ENCODE measurements at regions not wholly inside any gene's neighbourhood (a gene's known extent, or its start where the extent isn't known, plus 50 kb on each side); places are given as distances from the start of the nearest gene placed in this dataset.
"Not testable (repeated sequence)": the region's sequence is repeated elsewhere in the genome, so short reads cannot be mapped to it uniquely, and the experiment has no call there.

DNA sequence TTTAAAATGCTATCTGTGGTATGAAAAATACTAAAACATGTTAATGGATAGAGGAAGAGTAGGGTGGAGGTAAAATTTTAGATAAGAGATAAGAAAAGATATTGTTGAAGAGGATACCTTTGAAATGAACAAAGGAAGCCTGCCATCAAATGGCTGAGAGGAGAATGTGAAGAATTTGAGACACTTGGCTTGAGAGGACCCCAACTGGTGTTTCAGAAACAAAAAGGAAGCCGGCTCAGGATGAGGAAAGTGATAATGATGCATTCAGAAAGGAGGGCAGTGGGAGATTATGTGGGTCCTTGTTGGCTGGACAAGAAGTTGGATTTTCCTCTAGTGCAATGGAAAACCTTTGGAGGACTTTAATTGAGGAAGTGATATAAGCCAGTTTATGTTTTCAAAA, 264.4 kb downstream of the DUSP6 start:
- no peak for DNase-seq

DNA sequence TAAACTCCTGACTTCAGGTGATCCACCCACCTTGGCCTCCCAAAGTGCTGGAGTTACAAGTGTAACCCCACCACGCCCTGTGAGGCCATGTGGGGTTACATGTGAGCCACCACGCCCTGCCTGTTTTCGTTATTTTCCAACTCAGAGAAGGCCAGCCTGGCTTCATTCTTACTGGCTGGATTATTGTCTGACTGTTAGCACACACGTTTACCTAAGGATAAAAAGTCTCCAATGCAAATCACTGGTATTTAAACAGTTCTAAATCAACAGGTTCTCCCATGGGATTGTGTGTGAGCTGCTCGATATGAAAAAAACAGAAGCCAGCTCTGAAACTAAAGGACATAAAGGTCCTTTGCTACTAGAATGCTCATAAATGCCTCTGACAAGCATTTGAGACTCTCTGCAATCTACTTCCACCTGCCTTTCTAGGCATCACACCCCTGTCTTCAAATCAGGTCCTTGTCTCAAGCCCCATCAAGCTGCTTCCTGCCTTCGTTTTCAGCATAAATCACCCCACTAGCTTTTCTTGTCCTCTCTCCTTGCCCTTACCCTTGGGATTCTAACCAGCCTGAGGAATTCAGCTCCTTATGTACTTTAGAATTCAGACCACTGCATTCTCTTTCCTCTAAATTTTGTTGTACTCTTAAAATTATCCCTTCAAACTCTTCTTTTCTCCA, 265.0 kb downstream of the DUSP6 start:
- no peak for DNase-seq

DNA sequence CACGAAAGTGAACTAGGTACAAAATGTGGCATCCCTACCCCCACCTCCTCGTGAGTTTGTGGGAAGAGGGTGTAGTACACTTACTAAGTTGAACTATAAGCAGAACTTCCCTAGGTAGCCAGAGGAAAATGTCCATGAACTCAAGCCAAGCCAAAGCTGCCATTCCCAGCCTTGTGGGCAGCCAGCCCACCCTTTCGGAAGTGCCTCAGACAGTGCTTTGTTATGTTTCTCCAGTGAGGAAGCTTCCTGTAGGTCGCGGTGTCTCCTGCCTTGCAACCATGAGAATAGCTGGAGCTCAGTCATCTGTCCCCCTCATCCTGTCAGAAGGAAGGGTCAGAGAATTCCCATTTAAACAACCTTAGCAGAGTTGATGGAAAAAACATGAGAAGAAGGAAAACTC, 266.9 kb downstream of the DUSP6 start:
- DNase-seq = no peak

DNA sequence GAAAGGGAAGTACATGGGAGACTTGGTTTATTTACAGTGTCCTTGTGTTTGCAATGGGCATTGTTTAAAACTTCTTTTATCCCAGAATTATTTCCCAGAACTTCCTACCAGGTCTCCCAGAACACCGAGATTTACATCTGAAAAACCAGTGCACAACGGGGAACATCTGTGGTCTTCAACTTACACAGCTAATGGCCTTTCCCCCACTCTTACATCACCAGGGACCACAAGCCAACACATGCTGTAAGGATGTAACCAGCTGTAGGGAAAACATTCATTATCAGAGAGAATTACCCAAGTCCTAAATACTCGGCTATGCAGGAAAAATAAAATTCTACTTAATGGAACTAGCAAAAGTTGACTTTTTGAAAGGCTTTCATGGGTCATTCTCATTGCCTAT, 267.6 kb downstream of the DUSP6 start:
- no peak for DNase-seq

DNA sequence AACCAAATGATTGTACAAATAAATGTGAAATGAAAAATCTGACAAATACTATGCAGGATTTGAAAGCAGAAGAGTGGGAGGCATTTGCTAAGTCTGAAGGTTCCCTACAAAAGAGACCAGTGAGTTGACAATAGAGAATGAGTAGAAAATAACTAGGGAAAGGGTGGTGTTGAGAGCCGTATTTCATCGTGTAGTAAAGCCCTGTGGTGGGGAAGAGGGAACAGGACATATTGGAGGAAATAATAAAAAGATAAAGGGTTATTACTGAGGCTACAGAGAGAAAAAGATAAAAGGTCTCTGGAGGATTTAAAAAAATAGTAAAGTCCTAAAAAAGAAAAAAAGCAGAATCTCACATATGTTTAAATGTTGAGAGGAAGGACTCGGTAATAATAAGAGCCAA, 268.8 kb downstream of the DUSP6 start:
- DNase-seq = no peak

DNA sequence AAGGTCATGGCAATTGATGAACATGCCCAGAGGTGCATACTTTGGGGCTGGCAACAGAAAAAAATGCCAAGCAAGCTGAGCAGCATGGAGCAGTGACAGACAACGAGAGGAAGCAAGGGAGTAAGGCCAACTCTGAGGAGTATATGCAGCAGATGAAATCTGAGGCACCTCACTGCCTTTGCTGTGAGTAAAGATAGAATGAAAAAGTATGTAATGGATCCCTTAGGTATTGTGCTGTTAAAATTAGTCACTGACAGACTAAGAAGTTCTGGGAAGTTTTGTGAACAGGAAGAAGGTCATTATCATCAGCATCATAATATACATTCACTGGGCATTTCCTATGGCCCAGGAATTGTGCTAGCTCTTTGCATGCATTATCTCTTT, 269.9 kb downstream of the DUSP6 start:
- no peak for DNase-seq

DNA sequence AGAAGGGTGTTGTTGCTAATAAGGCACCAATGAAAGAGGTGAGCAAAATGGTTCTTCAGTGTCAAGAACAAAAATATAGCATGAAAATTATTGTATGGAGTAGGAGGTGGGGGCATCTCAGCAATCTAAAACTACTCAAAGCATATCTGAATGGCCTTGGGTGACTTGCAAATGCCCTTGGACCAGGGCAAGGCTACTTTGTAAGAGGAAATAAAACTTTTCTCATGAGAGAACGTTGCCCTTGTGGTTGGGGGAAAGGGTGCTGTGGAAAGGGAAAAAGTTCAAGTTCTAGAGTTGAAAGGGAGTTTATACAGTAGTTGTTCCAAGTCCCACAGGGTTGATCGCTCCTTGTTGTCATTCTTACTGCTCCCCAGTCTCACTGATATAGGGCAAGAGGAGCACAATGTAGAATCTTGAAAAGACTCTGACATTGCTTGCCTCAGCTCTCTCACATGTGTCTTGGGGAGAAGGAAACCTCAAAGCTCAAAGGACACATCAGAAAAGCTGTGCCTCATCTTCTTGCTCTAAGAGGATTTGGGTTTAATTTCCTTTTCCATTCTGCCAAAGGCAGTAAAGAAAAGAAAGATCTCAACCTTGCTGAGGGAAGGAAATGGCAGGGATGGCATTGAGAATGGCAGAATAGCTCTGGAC, 270.5 kb downstream of the DUSP6 start:
- no peak for DNase-seq

DNA sequence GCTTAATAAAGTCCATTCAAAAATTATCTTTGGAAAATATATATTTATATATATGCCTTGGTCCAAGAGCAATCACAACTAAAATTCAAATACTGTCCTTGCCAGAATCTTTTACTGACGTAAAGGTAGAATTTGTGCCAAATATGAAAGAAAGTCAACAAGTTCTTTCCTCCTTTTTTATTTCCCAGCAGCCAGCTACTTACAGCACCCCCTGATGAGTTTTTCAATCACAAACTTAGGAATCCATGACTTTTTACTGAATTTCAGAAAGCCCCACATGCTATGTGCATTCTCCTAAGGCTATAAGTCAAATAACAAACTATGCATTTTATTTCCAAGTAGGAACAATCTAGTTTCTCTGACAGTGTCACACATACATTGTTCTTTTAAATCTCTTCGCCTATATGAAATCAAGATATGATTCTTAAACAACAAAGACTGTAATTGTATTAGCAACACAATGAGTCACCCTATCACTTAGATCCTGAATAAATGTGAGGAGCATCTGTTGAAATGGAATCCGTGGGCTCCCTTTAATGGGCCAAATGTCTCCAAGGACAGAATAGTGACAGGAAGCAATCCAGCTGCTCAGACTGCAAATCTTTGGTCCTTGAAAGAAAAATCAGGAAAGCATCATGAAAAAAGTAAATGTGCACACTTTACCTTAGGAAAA, 271.4 kb downstream of the DUSP6 start:
- DNase-seq = no peak

DNA sequence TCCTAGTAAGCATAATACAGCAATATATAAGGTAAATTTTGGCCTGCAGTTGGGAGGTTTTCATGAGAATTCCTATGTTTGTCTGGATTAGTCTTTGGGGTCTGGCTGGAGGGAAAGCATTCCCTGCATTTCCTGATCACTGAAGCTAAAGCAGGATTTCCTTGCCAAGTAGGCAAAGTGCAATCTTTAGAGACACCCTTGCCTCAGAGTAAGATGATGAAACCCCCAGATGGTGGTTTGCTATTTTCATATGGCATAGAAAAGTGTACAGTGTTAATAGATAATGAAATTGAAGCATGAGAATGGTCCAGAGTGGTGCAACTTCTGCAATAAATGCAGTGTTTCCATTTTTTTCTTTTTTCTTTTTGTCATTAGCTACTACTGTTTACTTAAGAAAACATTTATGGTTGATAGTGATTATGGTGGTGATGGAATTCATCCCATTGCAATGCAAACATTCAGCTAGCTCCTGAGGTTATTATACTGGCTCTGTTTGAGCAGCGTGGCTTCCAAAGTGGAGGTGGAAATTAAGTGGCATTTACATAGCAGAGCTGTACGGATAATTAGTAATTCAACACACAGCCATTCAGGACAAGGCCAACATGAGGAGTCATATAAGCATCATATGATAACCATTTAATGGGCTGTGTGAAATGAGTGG, 276.3 kb downstream of the DUSP6 start:
- DNase-seq = no peak

DNA sequence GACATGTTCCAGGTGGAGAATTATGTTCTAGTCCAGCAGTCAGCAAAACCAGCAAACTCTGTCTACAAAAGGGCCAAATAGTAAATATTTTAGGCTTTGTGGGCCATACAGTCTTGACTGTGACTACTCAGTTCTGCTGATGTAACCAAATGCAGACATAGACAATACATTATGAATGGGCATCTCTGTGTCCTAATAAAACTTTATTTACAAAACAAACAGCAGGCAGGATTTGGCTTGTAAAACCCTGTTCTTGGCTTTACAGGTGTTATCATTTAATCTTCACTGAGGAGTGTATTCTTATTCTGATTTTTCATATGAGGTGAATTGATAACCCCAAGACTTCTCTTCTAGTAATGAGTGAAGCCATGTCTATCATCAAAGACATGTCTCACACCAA, 278.6 kb downstream of the DUSP6 start:
- no peak for DNase-seq

DNA sequence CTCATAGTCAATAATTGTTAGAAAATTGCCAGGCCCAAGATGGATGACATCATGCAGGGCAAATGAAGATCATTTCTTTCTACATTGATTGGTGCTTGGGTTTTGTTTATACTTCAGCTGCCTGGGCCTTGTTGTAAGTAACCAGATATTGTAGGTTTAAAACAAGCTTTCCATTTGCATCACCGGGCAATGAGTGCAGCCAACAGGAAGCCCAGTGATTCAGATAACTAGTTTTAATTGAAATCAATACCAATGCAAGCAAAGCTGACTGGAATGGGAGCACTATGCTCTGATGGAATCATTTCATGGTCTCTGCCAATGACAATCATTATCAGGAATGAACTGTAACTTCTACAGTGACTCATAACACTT, 279.3 kb downstream of the DUSP6 start:
- no peak for DNase-seq

DNA sequence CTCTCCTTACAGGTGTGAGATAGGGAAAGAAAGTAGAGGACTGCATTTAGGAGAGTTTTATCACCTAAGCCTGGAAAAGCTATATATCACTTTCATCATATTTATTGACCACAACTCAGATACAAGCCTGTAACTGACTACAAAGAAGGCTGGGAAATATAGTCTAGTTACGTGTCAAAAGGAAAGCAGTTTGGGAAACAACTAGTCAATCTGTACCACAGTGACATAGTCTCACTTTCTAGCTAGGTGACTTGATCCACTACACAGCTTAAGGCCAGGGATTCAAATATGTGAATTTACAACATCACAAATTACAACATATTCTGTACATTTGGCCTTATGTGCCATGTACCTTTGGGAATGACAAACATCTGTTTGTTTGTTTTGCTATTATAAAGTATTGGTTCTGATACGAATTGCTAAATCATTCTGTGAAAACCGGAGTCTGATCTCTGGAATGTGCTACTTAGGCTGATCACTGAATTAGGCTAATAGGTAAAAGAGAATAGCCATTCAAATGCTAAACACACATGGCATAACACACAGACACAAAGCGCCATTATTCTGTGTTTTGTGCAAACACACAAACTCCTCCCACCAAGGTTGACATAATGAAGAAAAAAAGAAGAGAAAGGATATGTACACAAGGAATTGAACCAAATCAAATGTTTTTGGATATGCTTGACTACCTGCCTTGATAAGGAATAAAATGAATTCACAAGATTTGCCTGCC, 279.8 kb downstream of the DUSP6 start:
- DNase-seq = no peak

DNA sequence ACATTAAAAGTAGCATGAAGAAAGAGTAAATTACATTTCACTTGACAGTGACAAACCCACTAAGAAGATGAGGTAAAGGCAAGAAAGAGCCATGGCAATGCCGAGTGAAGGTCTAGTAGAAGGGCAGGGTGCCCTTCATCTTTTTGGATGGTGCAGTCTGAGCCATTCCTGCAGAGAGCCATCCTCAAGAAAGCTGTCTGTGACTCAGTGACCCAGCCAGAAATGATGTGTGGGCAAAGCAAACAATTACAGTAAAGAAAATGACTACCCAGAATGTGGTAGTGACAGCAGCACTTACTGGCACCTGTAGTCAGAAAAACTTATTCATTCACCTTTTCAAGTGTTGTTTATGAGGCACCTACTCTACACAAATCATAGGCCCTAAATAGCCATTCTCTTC, 281.7 kb downstream of the DUSP6 start:
- no peak for DNase-seq

DNA sequence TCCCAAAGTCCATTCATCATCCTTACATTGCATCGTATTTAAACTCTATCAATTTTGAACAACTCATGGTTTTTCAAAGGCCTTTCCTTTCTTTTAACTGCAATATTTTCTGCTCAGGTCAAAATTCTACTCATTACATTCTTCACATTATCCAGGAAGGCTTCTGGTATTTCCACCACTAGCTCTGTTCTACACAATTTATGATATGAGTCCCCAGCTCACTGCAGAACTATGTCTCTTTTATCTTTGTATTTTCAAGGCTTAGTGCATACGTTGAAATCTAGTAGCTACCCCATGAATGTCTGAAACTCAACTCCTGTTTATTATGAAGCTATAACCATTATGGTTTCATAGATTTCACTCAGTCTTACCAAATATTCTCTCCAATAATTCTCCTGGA, 282.9 kb downstream of the DUSP6 start:
- no peak for DNase-seq

DNA sequence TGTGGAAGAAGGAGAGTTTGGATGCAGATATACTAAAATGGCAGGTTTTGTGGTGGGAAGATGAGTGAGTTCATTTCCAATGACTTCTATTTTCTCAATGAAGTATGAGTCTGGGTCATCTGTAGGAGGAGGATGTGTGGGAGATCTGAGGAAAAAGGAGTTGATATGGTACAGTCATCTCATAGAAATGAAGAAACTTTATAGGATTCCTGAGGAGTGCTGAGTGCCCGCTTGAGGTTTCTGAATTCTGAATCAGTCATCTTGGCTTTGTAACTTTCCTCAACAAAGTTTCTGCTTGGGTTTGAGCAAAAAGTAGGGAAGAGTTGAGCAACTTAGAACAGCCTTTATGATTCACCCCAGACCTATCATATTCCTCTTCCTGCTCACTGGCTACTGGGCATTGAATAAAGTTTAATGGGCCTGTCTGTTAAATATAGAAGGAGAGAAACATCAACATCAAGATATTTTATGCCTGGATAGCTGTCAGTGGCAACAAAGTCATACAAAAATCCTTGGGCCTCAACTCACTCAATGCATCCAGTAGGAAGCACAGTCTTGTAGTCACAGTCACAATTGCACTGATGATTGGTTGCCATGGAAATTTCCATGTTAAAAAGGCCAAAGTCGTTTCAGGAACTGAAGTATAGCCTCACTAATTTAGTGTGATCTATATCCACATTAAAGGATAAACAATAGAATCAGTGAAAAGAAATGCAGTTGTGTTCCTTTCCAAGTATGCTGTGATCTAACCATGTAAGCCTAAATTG, 284.7 kb downstream of the DUSP6 start:
- DNase-seq = no peak

DNA sequence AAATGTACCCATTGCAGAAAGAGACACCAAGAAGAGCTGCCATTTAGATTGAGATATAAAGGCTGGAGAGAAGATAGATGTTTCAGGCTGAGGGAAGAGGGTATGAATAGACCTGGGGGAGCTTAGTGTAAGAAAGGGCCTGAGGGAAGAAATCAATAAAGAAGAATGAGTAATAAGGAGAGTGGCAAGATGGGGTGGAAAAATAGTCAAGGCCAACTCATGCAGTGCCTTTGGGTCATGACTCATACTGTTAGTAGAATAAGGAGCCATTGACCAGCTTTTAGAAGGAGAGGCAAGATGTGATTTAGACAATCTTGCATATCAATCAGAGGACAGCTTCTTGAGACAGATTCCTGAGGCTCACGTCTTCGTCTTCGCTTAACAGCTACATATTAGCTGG, 287.5 kb downstream of the DUSP6 start:
- DNase-seq = no peak

DNA sequence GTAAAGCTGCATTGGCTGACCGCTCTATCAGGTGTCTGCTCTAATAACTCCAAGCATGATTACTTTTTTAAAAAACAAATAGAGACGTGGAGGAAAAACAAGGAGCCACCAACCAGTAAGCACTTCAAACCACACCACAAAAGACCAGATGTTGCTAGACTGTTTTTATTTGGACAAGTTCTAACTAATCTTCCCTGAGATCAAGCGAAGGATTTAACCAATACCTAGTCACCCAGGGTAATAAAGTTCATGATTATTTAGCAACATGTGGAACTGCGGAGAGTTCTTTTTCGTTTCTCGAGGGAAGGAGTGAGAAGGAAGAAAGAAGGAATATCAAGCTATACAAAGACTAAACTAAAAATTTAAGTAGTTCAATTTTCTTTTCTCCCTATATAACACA, 288.1 kb downstream of the DUSP6 start:
- no peak for DNase-seq

DNA sequence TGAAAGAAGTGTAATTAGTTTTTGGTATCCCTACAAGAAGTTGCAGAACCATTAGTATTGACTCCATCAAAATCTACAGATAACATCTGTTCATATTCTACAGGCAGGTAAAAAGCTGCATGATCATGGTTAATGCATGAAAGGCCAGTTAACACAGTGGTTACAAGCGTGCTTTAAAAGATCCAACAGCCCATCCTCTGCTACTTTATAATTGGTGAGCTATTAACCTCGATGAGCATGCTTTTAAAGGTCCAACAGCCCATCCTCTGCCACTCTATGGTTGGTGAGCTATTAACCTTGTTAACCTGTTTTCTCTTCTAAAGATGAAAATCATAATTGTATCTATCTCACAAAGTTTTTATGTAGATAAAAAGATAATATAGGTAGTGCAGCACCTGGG, 289.3 kb downstream of the DUSP6 start:
- no peak for DNase-seq

DNA sequence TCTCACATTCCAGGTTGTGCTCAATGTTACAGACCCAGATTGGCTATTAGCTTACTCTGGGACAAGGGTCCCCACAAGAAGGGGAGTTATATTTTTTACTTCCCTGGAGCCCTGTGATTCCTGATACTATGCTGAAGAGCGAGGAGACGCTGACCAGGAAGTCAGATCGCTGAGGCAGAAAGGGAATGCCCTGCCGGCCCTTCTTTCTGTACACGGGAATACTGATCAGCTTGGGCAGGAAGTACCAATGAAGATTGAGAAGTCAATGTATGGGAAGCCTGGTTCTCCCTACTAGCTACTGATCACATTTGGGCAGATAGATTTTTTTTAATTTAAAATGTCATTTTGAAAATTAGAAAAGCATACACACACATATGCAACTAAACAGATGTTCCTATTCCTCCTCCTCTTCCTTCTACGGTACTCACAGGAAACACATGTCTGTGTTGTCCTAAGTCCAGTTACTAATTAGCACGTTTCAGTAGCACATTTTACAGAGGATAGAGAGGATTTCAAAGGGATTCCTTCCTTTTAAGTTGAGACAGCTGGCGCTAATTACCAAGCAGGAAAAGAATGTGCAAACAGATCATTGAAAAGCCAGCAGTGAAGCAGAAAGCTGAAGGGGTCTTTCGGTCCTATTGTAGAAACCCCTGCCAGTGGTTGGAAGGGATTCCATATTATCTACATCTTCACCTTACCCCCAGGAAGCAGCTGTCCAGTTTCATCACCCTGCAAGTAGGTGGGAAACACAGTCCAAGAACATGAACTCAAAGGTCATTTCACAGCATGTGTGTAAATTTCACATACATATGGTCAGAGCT, 292.4 kb downstream of the DUSP6 start:
- no peak for DNase-seq

DNA sequence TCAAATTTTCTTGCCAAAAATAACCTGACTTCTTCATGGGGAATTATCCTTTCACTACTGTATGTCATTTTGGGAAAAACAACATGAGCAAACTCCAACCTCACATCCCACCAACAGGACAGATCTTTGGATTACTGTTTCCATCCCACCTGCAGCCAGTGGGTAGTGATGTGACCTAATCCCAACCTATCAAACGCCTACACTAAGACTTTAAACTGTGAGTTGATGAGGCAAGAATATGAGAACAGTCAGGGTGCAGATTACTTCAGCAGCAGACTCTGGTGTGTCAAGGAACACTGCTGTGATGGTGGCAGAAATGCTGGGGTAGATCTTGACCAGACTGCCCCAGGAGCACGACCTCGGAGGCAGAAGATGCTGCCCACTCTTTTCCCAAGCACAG, 293.2 kb downstream of the DUSP6 start:
- DNase-seq = no peak

DNA sequence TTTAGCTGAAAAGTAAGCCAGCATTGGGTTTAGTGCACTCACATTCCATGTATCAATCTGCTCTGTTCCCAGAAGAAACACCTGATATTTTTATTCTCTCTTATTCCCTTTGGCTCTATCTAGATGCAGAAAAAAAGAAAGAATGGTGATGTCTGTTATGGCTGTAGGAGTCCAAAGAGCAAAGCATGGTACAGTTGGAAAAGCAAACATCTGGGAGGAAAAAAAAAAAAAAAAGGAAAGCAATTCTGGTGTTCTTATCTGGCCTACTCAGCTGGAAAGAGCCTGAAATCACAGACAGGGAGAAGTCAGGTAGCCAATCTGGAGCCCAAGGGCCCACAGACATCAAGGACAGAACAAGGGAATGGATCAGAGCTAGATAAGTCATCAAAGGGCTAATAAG, 293.9 kb downstream of the DUSP6 start:
- no peak for DNase-seq

DNA sequence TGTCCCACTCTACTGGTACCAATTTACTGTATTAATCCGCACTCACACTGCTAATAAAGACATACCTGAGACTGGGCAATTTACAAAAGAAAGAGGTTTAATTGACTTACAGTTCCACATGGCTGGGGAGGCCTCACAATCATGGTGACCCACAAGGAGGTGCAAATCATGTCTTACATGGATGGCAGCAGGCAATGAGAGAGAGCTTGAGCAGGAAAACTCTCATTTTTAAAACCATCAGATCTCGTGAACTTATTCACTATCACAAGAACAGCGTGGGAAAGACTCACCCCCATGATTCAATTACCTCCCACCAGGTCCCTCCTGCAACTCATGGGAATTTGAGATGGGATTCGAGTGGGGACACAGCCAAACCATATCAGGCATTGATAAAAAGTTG, 298.5 kb downstream of the DUSP6 start:
- not testable (repeated sequence) for DNase-seq
